ENCODE measurements at regions not wholly inside any gene's neighbourhood (a gene's known extent, or its start where the extent isn't known, plus 50 kb on each side); places are given as distances from the start of the nearest gene placed in this dataset.

GRCh38 chr13:30038884-30039283 is 188.5 kb upstream of the UBL3 start:
- no TSS peak for BruUV-seq (replicated peaks)
- intact Hi-C loops (cut with micrococcal nuclease) (no loop called here), dilution Hi-C loops (cut with MboI; ENCODE audit: extremely low pct_ligation_motif_present, low sequenced_read_pairs) (no loop called here)
- TF ChIP-seq POLR2A (IDR thresholded peaks at IDR 0.05; ENCODE audit: low read depth, low read length) (no peak), GATA2 (IDR thresholded peaks at IDR 0.05; ENCODE audit: insufficient read depth, insufficient read length, low read depth, low read length) (no peak), MAX (IDR thresholded peaks at IDR 0.05; ENCODE audit: insufficient read depth, insufficient read length) (no peak)
- H3K4me3 ChIP-seq (replicated peaks in 1 of 3; ENCODE audit: insufficient read depth in 1 of 3, low read depth in 1 of 3, low read length in 3 of 3) = no peak overlapping the region
- H3K4me1 ChIP-seq (ENCODE audit: control insufficient read depth, extremely low read depth, insufficient read depth, low read length) = no peaks in the 10 kb centered on the region
- no peak overlapping the region for H3K9ac ChIP-seq (replicated peaks; ENCODE audit: extremely low read depth, insufficient read depth, low read length)
- H3K36me3 ChIP-seq (ENCODE audit: control insufficient read depth in 2 of 2, extremely low read depth in 1 of 2, insufficient read depth in 2 of 2, low read length in 2 of 2) = no peaks in the 10 kb centered on the region
- no peak for FAIRE-seq
- no peak for DNase-seq (ENCODE audit: low read depth, low spot score)
- H2AFZ ChIP-seq (ENCODE audit: low read depth, low read length) = no peak overlapping the region
- H4K20me1 ChIP-seq (replicated peaks; ENCODE audit: control insufficient read depth, extremely low read depth, insufficient read depth, low read length) = no peaks in the 10 kb centered on the region
- no peaks in the 10 kb centered on the region for H3K9me1 ChIP-seq (replicated peaks; ENCODE audit: control insufficient read depth, extremely low read depth, insufficient read depth, low read length)
- H3K9me3 ChIP-seq (replicated peaks; ENCODE audit: control insufficient read depth, insufficient read depth, low read length) = no peaks in the 10 kb centered on the region
- CTCF ChIA-PET = no interaction called here
- POLR2A ChIA-PET = no interaction called here
- no peaks in the 10 kb centered on the region for H3K79me2 ChIP-seq (ENCODE audit: control insufficient read depth, insufficient read depth, low read length)
- no peak overlapping the region for H3K27ac ChIP-seq (ENCODE audit: insufficient read depth, low read depth, low read length)
- H3K27me3 ChIP-seq (ENCODE audit: control insufficient read depth in 2 of 2, insufficient read depth in 2 of 2, low read length in 2 of 2) = peaks cover 0 to 14% of the 10 kb centered on the region in 2 experiments
- no peak overlapping the region for H3K4me2 ChIP-seq (ENCODE audit: insufficient read depth, low read length)

- POLR2A ChIA-PET = no interaction called here
- no peaks in the 10 kb centered on the region for H3K4me1 ChIP-seq (ENCODE audit: control insufficient read depth, extremely low read depth, insufficient read depth, low read length)
- no peaks in the 10 kb centered on the region for H3K9me3 ChIP-seq (replicated peaks; ENCODE audit: control insufficient read depth, insufficient read depth, low read length)
- peaks cover 0 to 14% of the 10 kb centered on the region in 2 experiments for H3K27me3 ChIP-seq (ENCODE audit: control insufficient read depth in 2 of 2, insufficient read depth in 2 of 2, low read length in 2 of 2)
- H3K4me3 ChIP-seq (replicated peaks in 1 of 3; ENCODE audit: insufficient read depth in 1 of 3, low read depth in 1 of 3, low read length in 3 of 3) = no peak overlapping the region
- H3K9me1 ChIP-seq (replicated peaks; ENCODE audit: control insufficient read depth, extremely low read depth, insufficient read depth, low read length) = no peaks in the 10 kb centered on the region
- no peak overlapping the region for H3K9ac ChIP-seq (replicated peaks; ENCODE audit: extremely low read depth, insufficient read depth, low read length)
- FAIRE-seq (no peak), DNase-seq (ENCODE audit: low read depth, low spot score) (no peak)
- no TSS peak for BruUV-seq (replicated peaks)
- TF ChIP-seq POLR2A (IDR thresholded peaks at IDR 0.05; ENCODE audit: low read depth, low read length) = no peak
- TF ChIP-seq CTCF (IDR thresholded peaks at IDR 0.05; ENCODE audit: extremely low read depth in 1 of 2, insufficient read depth in 1 of 2, low read depth in 1 of 2, low read length in 2 of 2) = no peak
- no peak for TF ChIP-seq MAX (IDR thresholded peaks at IDR 0.05; ENCODE audit: insufficient read depth, insufficient read length)
- no peak for TF ChIP-seq FOS (IDR thresholded peaks at IDR 0.05; ENCODE audit: borderline replicate concordance, insufficient read depth, low read length)
- TF ChIP-seq POLR2AphosphoS5 (IDR thresholded peaks at IDR 0.05; ENCODE audit: insufficient read depth, low read depth, low read length) = no peak
- no peak for TF ChIP-seq EZH2 (IDR thresholded peaks at IDR 0.05; ENCODE audit: borderline replicate concordance, low read depth, low read length, severe bottlenecking)
- TF ChIP-seq JUN (IDR thresholded peaks at IDR 0.05; ENCODE audit: borderline replicate concordance, insufficient read depth, insufficient read length, low read depth) = no peak
- TF ChIP-seq GATA2 (IDR thresholded peaks at IDR 0.05; ENCODE audit: insufficient read depth, insufficient read length, low read depth, low read length) = no peak
- no peak for TF ChIP-seq MYC (IDR thresholded peaks at IDR 0.05; ENCODE audit: low read depth, low read length)
- H2AFZ ChIP-seq (ENCODE audit: low read depth, low read length) = no peak overlapping the region
- H3K79me2 ChIP-seq (ENCODE audit: control insufficient read depth, insufficient read depth, low read length) = no peaks in the 10 kb centered on the region
- H3K36me3 ChIP-seq (ENCODE audit: control insufficient read depth in 2 of 2, extremely low read depth in 1 of 2, insufficient read depth in 2 of 2, low read length in 2 of 2) = no peaks in the 10 kb centered on the region
- H3K4me2 ChIP-seq (ENCODE audit: insufficient read depth, low read length) = no peak overlapping the region
- dilution Hi-C loops (cut with MboI; ENCODE audit: extremely low pct_ligation_motif_present, low sequenced_read_pairs) = no loop called here
- H3K27ac ChIP-seq (ENCODE audit: insufficient read depth, low read depth, low read length) = no peak overlapping the region
- CTCF ChIA-PET = no interaction called here
- no peaks in the 10 kb centered on the region for H4K20me1 ChIP-seq (replicated peaks; ENCODE audit: control insufficient read depth, extremely low read depth, insufficient read depth, low read length)
- intact Hi-C loops (cut with micrococcal nuclease) = no loop called here
Measured at GRCh38 chr13:30037766-30038165, 187.3 kb upstream of the UBL3 start.
